OCI-LY7 (cell line): ENCODE measurements at regions not wholly inside any gene's neighbourhood (a gene's known extent, or its start where the extent isn't known, plus 50 kb on each side); places are given as distances from the start of the nearest gene placed in this dataset.

Source experiments
- BruUV-seq: library from RNA; stranded (reverse); fragments of 400-500 nt; replicated peaks from 2 replicates; lab custom pipeline; 2021; lab: Mats Ljungman, UMichigan
- CTCF ChIA-PET: fragments of 300-600 bp; sonication (Branson Sonifier 250); formaldehyde crosslinking; loops from one replicate; lab custom pipeline; 2022; ENCODE audit warnings: antibody characterized with exemption; ENCODE audit not compliant: unreplicated experiment; lab: Charles Lee
- POLR2A ChIA-PET: fragments of 300-600 bp; sonication (Branson Sonifier 250); formaldehyde crosslinking; loops from one replicate; lab custom pipeline; 2022; ENCODE audit warnings: antibody characterized with exemption; lab: Charles Lee
- DNase-seq: peaks from one replicate; pipeline ENCODE4 v3.0.0-alpha.2; 2015; ENCODE audit warnings: low spot score
- H2AFZ ChIP-seq: fragments of 200-600 bp; sonication (generic), shearing (Covaris generic); 2 replicates; pipeline ENCODE4 v1.6.1; 2014; ENCODE audit warnings: mild to moderate bottlenecking, antibody characterized with exemption, low read length, moderate library complexity
- H3K27ac ChIP-seq: fragments of 200-600 bp; sonication (generic); 2 replicates; pipeline ENCODE4 v1.5.1; 2014; ENCODE audit warnings: mixed run types, low read depth, mild to moderate bottlenecking, moderate library complexity, low read length, inconsistent platforms; ENCODE audit not compliant: poor library complexity, severe bottlenecking
- H3K36me3 ChIP-seq: fragments of 200-600 bp; sonication (generic); 2 replicates; pipeline ENCODE4 v1.6.1; 2014; ENCODE audit warnings: mild to moderate bottlenecking, antibody characterized with exemption, low read length, moderate library complexity, mixed read lengths; ENCODE audit not compliant: insufficient read depth
- H3K4me1 ChIP-seq: fragments of 200-600 bp; sonication (generic); 2 replicates; pipeline ENCODE4 v1.5.1; 2014; ENCODE audit warnings: mild to moderate bottlenecking, low read length; ENCODE audit not compliant: insufficient read depth, poor library complexity, severe bottlenecking
- H3K4me2 ChIP-seq: fragments of 200-600 bp; sonication (generic); 2 replicates; pipeline ENCODE4 v1.6.1; 2014; ENCODE audit warnings: mild to moderate bottlenecking, low read length
- H3K4me3 ChIP-seq: fragments of 200-600 bp; sonication (generic); 2 replicates; pipeline ENCODE4 v1.5.1; 2014; ENCODE audit warnings: mild to moderate bottlenecking, low read depth, low read length; ENCODE audit not compliant: poor library complexity, severe bottlenecking
- H3K79me2 ChIP-seq: fragments of 200-600 bp; sonication (generic); 2 replicates; pipeline ENCODE4 v1.6.1; 2016; ENCODE audit warnings: low read depth, mild to moderate bottlenecking, low read length, moderate library complexity, mixed read lengths; ENCODE audit not compliant: insufficient read depth
- H3K9me2 ChIP-seq: fragments of 200-600 bp; sonication (generic); 2 replicates; pipeline ENCODE4 v1.6.1; 2016; ENCODE audit warnings: mild to moderate bottlenecking, low read length, mixed read lengths; ENCODE audit not compliant: insufficient read depth
- H3K9me3 ChIP-seq: fragments of 200-600 bp; sonication (generic); 2 replicates; pipeline ENCODE4 v1.6.1; 2014; ENCODE audit warnings: mild to moderate bottlenecking, mixed run types, low read length, mixed read lengths
- H4K20me1 ChIP-seq: fragments of 200-600 bp; sonication (generic); 2 replicates; pipeline ENCODE4 v1.6.1; 2014; ENCODE audit warnings: mild to moderate bottlenecking, antibody characterized with exemption, low read length, moderate library complexity, mixed read lengths; ENCODE audit not compliant: insufficient read depth
- EZH2phosphoT487 ChIP-seq: fragments of 200-600 bp; sonication (generic); IDR thresholded peaks from 2 replicates; pipeline ENCODE4 v1.6.1; 2018; ENCODE audit warnings: low read depth, borderline replicate concordance, mild to moderate bottlenecking, mixed run types, antibody characterized with exemption, low read length, moderate library complexity, mixed read lengths
- intact Hi-C: fragments of 100-400 bp; cut with micrococcal nuclease; formaldehyde crosslinking; loops from one replicate; pipeline ENCODE4 v1.10.0; 2022; ENCODE audit not compliant: unreplicated experiment
- TF ChIP-seq, protein P1 (sequence below): fragments of 200-600 bp; sonication (generic); conservative IDR thresholded peaks from 2 replicates; pipeline ENCODE4 v1.5.1; 2014; ENCODE audit warnings: mild to moderate bottlenecking, antibody characterized with exemption, low read length, moderate library complexity, mixed read lengths

DNA sequence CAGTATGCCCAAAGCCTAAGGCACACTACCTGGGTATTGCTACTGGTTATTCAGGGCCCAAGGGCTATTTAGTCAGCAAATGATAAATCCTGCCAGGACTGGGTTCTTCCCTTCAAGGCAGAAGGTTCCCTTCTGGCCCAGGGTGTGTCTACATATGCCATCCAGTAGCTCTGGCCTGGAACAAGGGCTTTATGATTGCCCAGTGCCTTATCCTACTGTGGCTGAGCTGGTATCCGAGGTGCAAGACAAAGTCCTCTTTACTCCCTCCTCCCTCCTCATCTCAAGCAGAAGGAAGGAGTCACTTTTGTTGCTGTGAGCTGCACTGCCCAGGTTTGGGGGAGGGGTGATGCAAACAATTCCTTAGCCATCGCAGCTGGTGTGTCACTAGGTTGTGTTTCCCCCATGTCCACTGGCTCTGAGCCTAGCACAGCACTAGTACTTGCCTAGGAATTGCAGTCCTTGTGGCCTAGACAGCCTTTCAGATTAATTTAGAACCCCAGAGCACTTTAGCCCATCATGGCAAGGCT is 221.8 kb upstream of the TGFBR2 start:
- Histone ChIP-seq H3K9me2 (no peaks in the 10 kb centered on the region), H3K36me3 (no peaks in the 10 kb centered on the region), H4K20me1 (no peaks in the 10 kb centered on the region), H3K4me1 (no peaks in the 10 kb centered on the region), H3K4me3 (no peak overlapping the region), H3K9me3 (no peaks in the 10 kb centered on the region), H3K79me2 (no peaks in the 10 kb centered on the region), H2AFZ (no peak overlapping the region), H3K4me2 (no peak overlapping the region), H3K27ac (no peak overlapping the region)
- no peak for DNase-seq
- no TSS peak for BruUV-seq
- TF ChIP-seq, protein P1, sequence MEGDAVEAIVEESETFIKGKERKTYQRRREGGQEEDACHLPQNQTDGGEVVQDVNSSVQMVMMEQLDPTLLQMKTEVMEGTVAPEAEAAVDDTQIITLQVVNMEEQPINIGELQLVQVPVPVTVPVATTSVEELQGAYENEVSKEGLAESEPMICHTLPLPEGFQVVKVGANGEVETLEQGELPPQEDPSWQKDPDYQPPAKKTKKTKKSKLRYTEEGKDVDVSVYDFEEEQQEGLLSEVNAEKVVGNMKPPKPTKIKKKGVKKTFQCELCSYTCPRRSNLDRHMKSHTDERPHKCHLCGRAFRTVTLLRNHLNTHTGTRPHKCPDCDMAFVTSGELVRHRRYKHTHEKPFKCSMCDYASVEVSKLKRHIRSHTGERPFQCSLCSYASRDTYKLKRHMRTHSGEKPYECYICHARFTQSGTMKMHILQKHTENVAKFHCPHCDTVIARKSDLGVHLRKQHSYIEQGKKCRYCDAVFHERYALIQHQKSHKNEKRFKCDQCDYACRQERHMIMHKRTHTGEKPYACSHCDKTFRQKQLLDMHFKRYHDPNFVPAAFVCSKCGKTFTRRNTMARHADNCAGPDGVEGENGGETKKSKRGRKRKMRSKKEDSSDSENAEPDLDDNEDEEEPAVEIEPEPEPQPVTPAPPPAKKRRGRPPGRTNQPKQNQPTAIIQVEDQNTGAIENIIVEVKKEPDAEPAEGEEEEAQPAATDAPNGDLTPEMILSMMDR = no peak
- no peak for TF ChIP-seq EZH2phosphoT487
- CTCF ChIA-PET = no interaction called here
- intact Hi-C loops = no loop called here
- POLR2A ChIA-PET = no interaction called here

DNA sequence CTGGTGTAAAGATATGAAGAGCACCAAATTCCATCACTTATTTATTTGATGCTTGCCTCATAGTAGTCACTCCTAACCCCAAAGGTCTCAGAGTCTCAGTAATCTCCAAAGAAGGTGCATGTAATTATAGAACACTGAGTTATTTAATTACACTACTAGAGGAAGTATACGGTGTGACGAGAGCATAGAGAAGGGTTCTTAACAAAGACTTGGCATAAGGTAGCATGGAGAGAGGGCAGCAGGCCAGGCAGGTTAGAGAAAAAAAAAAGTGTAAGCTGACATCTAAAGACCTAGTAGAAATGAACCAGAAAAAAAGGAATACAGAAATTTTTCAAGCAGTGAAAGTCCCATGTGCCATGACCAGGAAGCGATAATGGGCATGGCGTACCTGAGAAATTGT is 213.3 kb upstream of the TGFBR2 start:
- Histone ChIP-seq H3K4me2 (no peak overlapping the region), H3K79me2 (no peaks in the 10 kb centered on the region), H3K9me2 (no peaks in the 10 kb centered on the region), H3K4me1 (no peaks in the 10 kb centered on the region), H3K27ac (no peak overlapping the region), H3K4me3 (no peak overlapping the region), H4K20me1 (no peaks in the 10 kb centered on the region), H3K9me3 (no peaks in the 10 kb centered on the region), H3K36me3 (no peaks in the 10 kb centered on the region), H2AFZ (no peak overlapping the region)
- no peak for TF ChIP-seq EZH2phosphoT487
- TF ChIP-seq, protein P1 = no peak
- POLR2A ChIA-PET = interaction anchor here (0.6 kb wide), 1 partner anchor 116 kb away, joined by 3 read pairs; no protein-coding TSS in a partner anchor
- BruUV-seq = no TSS peak
- CTCF ChIA-PET = no interaction called here
- no peak for DNase-seq
- intact Hi-C loops = no loop called here

DNA sequence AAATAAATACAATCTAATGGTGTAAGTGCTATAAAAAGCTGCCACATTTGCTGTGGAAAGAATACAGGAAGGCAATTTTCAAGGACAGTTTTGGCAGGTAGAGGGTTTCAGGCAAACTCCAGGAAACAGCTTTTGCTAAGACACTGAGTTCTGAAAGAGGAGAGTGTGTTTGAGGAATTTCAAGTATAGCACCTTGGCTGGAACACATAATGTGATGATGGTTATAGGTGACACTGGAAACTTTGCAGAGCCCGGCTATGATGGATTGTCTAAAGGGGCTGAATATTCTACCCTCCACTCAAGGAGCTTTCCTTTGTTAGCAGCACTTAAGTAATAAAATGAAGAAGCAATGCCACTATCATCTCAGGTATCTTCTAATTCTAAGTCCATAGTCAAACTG is 209.4 kb upstream of the TGFBR2 start:
- no peak for DNase-seq
- no peak overlapping the region for H3K4me2 ChIP-seq
- H3K9me3 ChIP-seq = no peaks in the 10 kb centered on the region
- H3K36me3 ChIP-seq = no peaks in the 10 kb centered on the region
- BruUV-seq = no TSS peak
- ChIA-PET CTCF (no interaction called here), POLR2A (interaction anchor here (0.6 to 0.9 kb wide), 3 partner anchors 10 to 898 kb away, joined by 3 read pairs; no protein-coding TSS in a partner anchor)
- H3K4me1 ChIP-seq = no peaks in the 10 kb centered on the region
- H4K20me1 ChIP-seq = no peaks in the 10 kb centered on the region
- intact Hi-C loops = no loop called here
- H3K9me2 ChIP-seq = no peaks in the 10 kb centered on the region
- no peak overlapping the region for H3K4me3 ChIP-seq
- TF ChIP-seq, protein P1 = no peak
- no peak for TF ChIP-seq EZH2phosphoT487
- H2AFZ ChIP-seq = no peak overlapping the region
- H3K79me2 ChIP-seq = no peaks in the 10 kb centered on the region
- no peak overlapping the region for H3K27ac ChIP-seq
